AG20443 (cell line): ENCODE measurements at regions not wholly inside any gene's neighbourhood (a gene's known extent, or its start where the extent isn't known, plus 50 kb on each side); places are given as distances from the start of the nearest gene placed in this dataset.
A peak's percentile ranks its signal among the peaks of the same experiment; 100 is the strongest.
"Not testable (repeated sequence)": the region's sequence is repeated elsewhere in the genome, so short reads cannot be mapped to it uniquely, and the experiment has no call there.

Experiments
- DNase-seq: peaks from one replicate; pipeline ENCODE4 v3.0.0; 2012; ENCODE audit warnings: low spot score, mixed read lengths

DNA sequence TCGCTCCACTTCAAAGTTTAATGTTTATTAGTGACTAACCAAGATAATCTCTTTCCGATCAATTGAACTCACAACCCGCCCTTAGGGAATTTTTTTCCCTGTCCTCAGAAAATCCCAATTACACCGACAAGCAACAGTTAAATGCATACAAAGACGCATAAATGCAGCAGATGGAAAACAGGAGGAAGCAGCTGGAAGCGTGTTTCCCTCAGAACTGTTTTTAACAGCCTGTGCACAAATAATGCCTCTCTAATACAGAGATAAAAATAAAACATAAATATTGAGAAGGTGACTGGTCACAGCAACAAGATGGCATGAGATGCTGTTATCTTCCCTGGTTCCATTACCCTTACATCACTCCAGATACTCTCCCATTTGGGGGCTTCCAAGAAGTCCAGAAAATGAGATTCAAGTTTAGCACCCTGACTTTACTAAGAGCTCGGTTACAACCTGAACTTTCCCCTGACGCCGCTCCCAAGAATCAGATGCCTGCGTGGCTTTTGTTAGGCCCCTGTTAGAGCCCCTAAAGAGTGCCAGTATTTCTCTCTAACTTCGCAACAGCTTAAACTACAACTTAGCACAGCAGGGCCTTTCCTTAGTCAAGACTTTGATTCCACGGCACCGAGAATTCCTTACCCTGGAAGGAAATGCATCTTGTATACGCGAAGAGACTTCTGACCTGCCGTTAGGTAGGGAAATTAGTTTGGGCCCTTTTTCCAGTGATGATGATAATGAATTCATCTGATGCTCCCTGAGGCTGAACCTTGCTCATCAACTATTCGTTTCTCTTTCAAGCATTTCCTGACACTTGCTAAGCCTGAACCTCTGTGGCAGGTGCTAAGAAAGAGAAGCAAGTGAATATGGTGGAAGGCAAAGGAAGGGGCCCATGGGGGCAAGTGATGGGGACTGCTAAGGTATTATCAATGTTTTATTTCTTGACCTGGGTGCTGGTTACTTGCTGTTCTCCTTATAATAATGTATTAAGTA, 137.7 kb upstream of the SMYD2 start:
- DNase-seq, result no peak

GRCh38 chr1:214144521-214144920, 136.4 kb upstream of the SMYD2 start:
- DNase-seq, result not testable (repeated sequence)

DNA sequence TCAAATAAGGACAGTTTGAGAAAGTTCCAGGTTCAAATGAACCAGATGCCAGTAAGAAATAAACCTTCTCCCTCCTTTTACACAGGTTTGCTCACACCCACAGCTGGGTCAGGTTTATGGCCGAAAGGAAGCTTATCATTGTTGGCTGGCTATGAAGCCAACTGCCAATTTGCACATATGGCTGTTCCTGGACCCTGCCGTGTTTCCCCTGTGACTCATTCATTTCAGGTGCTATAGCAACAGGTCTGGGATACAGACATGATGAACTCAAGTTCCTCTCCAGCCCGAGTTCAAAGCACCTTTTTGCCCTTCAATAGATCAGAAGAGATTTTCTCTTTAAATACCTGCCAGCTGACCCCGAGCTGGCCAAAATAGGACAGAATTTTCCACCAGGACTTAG, 134.4 kb upstream of the SMYD2 start:
- no peak for DNase-seq

- no peak for DNase-seq
Observed at GRCh38 chr1:214154596-214155292, 126.2 kb upstream of the SMYD2 start.

DNA sequence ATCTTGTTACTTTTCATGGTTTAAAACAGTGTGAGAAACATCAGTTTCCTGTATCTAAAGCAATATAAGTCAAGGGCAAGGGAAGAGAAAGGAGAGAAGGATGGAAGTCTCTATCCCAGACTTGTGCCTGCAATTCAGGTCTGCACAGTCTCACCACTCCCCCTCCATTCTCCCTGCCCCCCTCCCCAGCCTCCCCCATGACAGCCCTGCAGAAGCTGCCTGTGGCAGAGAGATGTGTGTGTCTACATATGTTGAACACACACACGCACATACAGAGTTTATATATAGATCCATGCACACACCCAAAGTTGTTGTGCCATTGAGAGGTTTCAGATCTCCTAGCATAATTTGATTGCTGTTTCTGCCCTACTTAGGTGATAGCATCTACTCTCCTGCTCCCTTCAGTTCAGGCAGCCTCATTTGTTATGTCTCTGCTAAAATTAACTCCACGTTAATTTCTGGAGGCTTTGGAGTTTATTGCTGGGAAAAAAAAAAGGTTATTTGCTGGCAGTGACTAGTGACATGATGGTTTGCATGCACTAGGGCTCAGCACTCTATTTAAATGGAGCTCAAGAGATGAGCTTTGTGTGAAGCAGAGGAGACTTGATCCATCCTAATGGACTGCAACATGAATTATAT, 124.9 kb upstream of the SMYD2 start:
- DNase-seq, result no peak

DNA sequence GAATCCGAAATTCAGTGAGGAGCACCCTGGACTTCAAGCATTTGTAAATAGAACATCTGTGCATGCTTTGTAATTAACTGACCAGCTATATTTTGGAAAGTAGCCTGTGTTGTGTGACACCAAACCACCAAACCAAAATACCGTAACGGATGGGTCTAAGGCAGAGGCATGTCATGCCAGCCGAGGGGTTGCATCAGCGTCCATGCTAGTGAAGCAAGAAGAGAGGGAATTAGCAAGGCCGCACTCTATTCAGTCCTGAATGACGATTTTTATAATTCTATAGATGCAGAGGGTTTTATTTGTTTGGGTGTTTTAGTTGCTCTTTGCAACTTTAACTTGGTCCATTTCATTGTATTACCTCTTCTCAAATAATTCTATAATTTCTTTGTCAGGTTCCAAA, 116.8 kb upstream of the SMYD2 start:
- no peak for DNase-seq

DNA sequence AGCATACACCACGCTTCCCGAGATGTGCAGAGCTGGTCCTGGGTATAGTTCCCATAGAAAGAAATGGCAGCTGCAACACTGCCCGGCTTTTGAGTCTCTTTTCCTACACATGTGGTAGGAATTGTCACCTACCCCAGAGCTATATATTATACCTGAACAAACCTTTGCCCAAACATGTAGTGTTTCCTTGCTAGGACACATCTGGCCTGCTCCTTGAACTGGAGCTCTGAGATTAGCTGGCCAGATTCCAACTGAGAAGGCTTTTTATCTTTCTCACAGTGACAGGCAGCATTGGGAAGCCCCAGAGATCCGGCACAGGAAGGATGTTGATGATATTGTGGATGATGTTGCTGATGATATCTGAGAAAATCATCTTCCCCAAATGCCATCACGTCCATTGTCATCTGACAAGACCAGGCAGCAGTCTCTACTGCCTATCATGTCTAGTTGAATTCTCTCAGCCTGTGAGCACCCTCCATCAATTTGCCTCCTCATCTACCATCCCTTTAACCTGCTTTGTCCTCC, 115.0 kb upstream of the SMYD2 start:
- no peak for DNase-seq

DNA sequence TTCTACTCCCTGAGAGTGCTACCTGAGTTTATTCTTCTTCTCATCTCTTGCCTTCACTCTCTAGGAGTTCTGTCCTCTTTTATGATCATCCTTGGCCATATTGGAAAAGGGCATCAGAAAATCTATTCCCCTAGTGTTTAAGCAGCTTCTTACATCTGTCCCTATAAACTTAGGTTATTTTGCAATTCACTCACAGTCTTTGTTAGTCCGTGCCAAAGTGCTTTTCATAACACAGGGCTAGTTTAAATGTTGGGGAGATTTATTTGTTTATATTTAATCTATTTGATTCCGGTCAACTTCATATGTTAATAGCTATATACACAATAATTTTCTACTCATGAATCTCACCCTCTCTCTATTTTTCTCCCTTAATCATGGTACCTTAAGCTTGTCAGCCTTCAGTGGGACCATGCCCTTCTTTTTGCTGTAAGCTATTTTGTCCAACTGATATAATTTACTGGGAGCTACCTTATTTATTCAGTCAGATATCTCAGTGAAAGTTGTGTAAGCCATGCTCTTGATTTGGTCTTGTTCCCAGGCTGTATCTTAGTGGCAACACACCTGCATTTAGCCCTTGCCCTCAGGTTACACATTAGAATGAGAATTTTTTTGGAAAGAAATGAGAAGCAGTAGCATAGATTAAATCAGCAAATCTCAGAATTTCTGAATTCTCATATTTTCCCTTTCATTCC, 106.3 kb upstream of the SMYD2 start:
- no peak for DNase-seq

- no peak for DNase-seq
Observed at GRCh38 chr1:214178102-214178501, 102.9 kb upstream of the SMYD2 start.

DNA sequence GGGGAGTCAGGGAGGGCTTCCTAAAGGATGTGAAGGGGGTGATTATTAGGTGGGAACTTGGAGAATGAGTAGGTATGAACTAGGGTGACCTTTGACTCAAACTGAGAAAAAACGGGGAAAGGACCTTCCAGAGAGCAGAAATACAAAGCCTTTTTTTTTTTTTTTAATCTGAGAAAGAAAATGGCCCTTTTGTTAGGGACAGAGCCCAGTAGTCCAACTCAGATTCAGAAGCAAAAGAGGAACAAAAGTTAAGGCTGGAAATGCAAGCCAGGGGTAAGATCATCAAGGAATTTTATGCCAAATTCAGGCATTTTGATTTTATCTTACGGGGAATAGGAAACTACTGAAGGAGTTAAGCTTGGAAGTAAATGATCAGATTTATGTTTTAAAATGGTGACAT, 96.0 kb upstream of the SMYD2 start:
- no peak for DNase-seq

- DNase-seq, result no peak
Observed at GRCh38 chr1:214186103-214186824, 94.7 kb upstream of the SMYD2 start.

DNA sequence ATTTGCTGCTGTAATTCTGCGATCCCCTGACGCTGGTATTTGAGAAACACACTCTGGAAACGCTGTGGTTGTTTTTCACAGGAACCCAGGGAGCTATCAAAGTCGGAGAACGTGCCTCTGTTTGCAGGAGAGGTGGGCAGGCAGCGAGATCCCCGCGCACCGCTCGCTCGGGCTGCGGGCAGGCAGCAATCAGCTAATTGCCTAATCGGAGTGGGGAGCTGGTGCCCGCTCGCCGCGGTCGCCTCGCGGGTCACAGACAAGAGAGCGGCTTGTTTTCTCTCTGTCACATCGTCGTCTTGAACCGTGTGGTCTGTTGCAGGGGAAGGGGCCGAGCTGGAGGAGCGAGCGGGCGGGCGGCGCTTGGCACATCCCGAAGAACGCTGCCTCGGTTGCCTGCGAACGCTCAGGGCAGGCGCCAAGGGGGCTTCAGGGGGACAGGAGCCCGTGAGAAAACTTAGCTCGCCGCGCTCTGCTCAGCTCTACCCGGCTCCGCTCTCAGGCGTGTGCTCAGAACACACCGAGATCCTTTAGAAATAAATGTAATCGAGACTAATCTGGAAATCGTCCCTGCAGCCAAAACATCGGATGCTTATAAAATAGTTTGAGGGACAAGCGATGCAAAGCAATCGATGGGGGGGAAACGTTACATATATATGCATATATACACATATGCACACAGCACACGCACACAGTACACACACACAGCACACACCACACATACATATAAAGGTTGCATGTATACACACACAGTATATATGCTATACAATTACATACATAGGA, 93.6 kb upstream of the SMYD2 start:
- peak; percentile 33 for DNase-seq

GRCh38 chr1:214187933-214188332, 93.0 kb upstream of the SMYD2 start:
- no peak for DNase-seq

GRCh38 chr1:214188835-214189234, 92.1 kb upstream of the SMYD2 start:
- DNase-seq, result no peak

DNA sequence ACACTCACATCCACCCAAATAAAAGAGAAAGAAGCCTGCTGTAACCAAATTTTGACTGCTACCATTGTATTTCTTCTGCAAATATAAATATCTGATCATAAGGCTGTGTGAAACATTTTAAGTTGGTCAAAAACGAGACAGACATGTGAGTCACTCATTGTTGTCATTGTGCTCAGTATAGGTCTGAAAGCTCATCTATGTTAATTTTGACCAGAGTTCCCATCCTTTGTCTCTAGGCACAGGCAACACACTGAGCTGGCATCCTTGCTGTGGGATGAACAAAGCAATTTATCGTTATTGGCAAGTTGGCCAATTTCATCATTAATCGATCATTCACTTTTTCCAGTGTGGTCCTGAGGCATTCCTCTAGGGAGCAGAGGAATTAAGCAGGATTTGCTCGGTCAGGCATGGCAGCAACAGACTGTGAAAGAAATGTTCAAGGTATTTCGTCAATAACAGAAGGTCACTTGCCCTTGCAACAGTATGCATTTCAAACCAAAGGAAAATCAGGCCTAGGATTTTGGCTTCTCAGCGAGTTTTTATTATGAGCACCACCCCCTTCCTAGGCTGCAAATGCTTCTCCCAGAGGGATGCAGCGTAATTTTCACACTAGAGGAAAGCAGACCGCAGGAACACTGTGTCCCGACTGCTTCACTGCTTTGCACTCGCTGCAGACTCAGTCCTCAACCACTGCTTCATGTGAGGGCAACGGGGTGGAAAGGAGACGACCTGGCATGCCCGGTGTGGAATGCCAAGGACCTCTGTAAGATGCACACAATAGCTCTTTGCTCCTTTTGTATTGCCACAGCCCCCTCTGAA, 87.9 kb upstream of the SMYD2 start:
- no peak for DNase-seq

GRCh38 chr1:214193691-214194090, 87.3 kb upstream of the SMYD2 start:
- no peak for DNase-seq

DNA sequence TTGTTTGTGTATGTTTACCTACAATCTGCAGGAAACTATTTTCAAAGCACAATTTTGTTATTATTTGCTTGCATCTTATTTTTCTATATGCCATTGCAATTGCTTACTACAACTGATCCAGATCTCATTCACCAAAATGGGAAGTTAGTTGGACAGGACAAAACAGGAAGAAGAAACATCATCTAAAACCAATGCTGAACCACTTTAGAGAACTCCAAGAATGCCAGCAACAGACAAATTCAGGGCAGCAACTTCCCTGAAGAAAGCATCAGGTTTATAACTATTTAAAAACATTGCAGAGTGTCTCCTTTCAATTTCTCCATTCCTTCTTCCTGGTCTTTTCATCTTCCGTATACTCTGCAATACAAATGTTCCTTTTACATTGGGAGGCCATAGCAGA, 82.4 kb upstream of the SMYD2 start:
- no peak for DNase-seq

GRCh38 chr1:214199585-214199984, 81.4 kb upstream of the SMYD2 start:
- no peak for DNase-seq

DNA sequence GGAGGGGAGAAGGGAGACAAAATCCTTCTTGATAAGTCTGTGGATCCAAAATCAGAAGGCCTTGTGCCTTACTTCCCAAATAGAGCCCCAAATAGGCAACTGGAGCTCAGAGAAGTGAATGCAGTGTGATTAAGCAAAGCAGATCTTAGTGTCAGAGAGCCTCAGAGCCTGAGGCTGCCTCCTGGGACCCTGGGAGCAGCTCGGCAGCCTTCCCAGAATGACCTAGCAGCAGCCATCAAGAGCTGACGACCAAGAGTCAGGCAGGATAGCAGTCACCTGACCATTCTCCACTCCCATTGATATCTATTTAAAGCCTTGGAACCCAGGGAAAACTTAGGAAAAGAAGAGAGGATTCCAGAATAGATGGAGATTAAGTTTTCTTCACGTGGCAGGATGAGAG, 78.0 kb upstream of the SMYD2 start:
- no peak for DNase-seq

- no peak for DNase-seq
Observed at GRCh38 chr1:214205053-214205452, 75.9 kb upstream of the SMYD2 start.
